Breast epithelium (tissue), 4 donors: ENCODE measurements at regions not wholly inside any gene's neighbourhood (a gene's known extent, or its start where the extent isn't known, plus 50 kb on each side); places are given as distances from the start of the nearest gene placed in this dataset.

Experiments used
- DNase-seq, 2 donors: peaks; one replicate each; pipeline ENCODE4 v3.0.0-alpha.2; 2019; ENCODE audit warnings: low spot score in 2 of 2
- H3K27ac ChIP-seq, 2 donors: fragments of 200-600 bp; sonication (generic) in 1 of 2; one replicate each; pipeline ENCODE4 v1.5.1; 2016 to 2019; ENCODE audit warnings: mild to moderate bottlenecking in 1 of 2
- H3K27me3 ChIP-seq, 2 donors: fragments of 200-600 bp; sonication (generic) in 1 of 2; one replicate each; pipeline versions ENCODE4 v1.5.1 to v1.6.0; 2017 to 2019; ENCODE audit warnings: control low read depth in 1 of 2, mild to moderate bottlenecking in 1 of 2
- H3K36me3 ChIP-seq: fragments of 200-600 bp; one replicate; pipeline ENCODE4 v1.5.1; 2019
- H3K4me1 ChIP-seq, 2 donors: fragments of 200-600 bp; sonication (generic); one replicate each; pipeline ENCODE4 v1.5.1; 2016 to 2019; ENCODE audit warnings: control low read depth in 1 of 2
- H3K4me3 ChIP-seq, 3 donors: fragments of 200-600 bp; sonication (generic); 1 replicate in 2 of 3; 2 replicates in 1 of 3; pipeline ENCODE4 v1.5.1; 2016 to 2019; ENCODE audit warnings: mild to moderate bottlenecking in 3 of 3, moderate library complexity in 2 of 3
- H3K9me3 ChIP-seq, 2 donors: fragments of 200-600 bp; sonication (generic) in 1 of 2; one replicate each; pipeline ENCODE4 v1.5.1; 2016 to 2019; ENCODE audit warnings: control low read depth in 1 of 2
- POLR2A ChIP-seq: fragments of 450-650 bp; IDR thresholded peaks from one replicate; pipeline ENCODE4 v1.6.1; 2016; ENCODE audit warnings: antibody characterized with exemption, mild to moderate bottlenecking, moderate library complexity
- POLR2AphosphoS5 ChIP-seq, 3 donors: sonication (generic); formaldehyde crosslinking; IDR thresholded peaks; one replicate each; pipeline ENCODE4 v1.6.1; 2017; ENCODE audit warnings: antibody characterized with exemption in 3 of 3
- intact Hi-C: fragments of 100-400 bp; cut with DNase I; formaldehyde crosslinking; loops from one replicate; pipeline ENCODE4 v1.15.1; 2023; ENCODE audit warnings: low total_unique reads
- TF ChIP-seq, protein P1 (sequence below), 3 donors: fragments of 450-650 bp; IDR thresholded peaks; one replicate each; pipeline ENCODE4 v1.5.1; 2016 to 2017; ENCODE audit warnings: antibody characterized with exemption in 3 of 3, mild to moderate bottlenecking in 3 of 3, moderate library complexity in 3 of 3

DNA sequence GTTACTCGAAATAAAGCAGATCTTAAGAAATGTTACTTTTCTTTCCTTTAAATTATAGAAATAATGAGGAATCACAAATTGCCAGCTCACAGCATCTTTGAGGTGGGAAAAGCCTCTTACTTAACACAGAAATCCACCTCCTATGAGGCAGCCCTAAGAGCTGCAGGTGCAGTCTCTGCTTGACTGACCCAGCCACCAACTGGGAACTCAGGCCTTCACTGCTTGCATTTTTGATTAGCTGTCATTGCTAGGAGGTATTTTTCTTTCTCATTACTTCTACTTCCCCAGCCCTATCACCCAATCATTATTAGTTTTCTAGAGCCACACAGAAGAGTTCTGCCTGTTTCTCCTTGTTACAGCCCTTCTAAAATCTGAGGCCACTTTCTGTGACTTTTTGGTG is 416.5 kb upstream of the KLF4 start:
- no peak for DNase-seq
- no peaks in the 10 kb centered on the region for H3K27me3 ChIP-seq
- no peaks in the 10 kb centered on the region for H3K36me3 ChIP-seq
- intact Hi-C loops = no loop called here
- H3K9me3 ChIP-seq = no peaks in the 10 kb centered on the region
- no peak for TF ChIP-seq POLR2A
- TF ChIP-seq POLR2AphosphoS5 (IDR thresholded peaks at IDR 0.05) = no peak
- TF ChIP-seq, protein P1, sequence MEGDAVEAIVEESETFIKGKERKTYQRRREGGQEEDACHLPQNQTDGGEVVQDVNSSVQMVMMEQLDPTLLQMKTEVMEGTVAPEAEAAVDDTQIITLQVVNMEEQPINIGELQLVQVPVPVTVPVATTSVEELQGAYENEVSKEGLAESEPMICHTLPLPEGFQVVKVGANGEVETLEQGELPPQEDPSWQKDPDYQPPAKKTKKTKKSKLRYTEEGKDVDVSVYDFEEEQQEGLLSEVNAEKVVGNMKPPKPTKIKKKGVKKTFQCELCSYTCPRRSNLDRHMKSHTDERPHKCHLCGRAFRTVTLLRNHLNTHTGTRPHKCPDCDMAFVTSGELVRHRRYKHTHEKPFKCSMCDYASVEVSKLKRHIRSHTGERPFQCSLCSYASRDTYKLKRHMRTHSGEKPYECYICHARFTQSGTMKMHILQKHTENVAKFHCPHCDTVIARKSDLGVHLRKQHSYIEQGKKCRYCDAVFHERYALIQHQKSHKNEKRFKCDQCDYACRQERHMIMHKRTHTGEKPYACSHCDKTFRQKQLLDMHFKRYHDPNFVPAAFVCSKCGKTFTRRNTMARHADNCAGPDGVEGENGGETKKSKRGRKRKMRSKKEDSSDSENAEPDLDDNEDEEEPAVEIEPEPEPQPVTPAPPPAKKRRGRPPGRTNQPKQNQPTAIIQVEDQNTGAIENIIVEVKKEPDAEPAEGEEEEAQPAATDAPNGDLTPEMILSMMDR (IDR thresholded peaks at IDR 0.05) = no peak
- H3K27ac ChIP-seq = peak overlapping the region in 1 of 2 donors; percentile 7
- no peaks in the 10 kb centered on the region for H3K4me1 ChIP-seq
- H3K4me3 ChIP-seq = no peak overlapping the region

DNA sequence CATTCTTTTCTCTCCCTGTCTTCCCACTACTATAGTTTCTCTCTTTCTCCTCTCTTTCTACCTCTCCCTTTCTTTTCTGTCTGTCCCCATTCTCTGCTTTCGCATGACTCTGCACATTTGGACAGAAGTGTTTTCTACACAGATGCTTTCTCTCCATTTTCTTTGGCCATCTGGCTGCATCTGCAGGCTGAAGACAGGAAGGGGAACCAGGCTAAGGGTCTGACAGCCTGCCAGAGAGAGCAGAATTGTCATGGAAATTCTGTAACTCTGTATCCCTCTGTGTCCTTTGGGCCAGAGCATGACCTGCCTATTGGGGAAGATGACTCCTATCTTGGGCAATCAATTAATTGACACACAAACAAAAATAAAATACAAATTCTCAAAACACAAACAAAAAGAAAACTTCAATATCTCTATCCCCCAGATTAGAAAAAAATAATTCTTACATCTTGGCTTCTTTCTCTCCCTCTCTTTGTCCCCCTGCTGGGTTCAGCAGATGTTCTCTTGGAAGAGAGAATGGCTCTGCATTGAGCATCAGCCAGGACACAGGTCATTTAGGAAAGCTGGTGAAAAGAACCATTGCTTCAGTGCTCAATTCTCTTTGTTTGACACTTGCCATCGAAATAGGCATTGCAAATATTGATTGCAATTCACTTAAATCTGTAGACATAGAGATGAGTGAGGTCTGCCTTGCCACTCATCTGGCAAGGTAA is 415.9 kb upstream of the KLF4 start:
- Histone ChIP-seq H3K27ac (peak overlapping the region in 1 of 2 donors; percentile 7), H3K9me3 (no peaks in the 10 kb centered on the region), H3K27me3 (no peaks in the 10 kb centered on the region), H3K4me1 (no peaks in the 10 kb centered on the region), H3K36me3 (no peaks in the 10 kb centered on the region), H3K4me3 (no peak overlapping the region)
- intact Hi-C loops = no loop called here
- no peak for DNase-seq
- TF ChIP-seq POLR2AphosphoS5 (IDR thresholded peaks at IDR 0.05) = no peak
- TF ChIP-seq, protein P1 (IDR thresholded peaks at IDR 0.05) = no peak
- no peak for TF ChIP-seq POLR2A

DNA sequence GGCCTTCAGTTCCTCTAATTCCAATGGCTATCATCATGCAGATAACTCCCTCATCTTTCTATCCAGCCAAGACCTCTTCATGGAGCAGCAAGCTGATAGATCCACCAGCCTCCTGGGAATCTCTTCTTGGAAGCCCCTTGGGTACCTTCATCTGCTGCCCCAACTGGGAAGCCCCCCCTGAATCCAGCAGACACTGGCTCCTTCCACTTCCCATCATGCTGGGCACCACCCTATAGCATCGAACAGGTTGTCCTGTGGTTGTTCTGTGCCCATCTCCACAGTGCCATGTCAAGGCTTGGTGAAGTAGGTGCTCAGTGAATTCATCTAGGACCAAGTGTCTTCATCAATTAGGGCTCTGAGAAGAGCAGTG is 410.4 kb upstream of the KLF4 start:
- no peaks in the 10 kb centered on the region for H3K4me1 ChIP-seq
- TF ChIP-seq, protein P1 (IDR thresholded peaks at IDR 0.05) = no peak
- TF ChIP-seq POLR2AphosphoS5 (IDR thresholded peaks at IDR 0.05) (no peak), POLR2A (no peak)

DNA sequence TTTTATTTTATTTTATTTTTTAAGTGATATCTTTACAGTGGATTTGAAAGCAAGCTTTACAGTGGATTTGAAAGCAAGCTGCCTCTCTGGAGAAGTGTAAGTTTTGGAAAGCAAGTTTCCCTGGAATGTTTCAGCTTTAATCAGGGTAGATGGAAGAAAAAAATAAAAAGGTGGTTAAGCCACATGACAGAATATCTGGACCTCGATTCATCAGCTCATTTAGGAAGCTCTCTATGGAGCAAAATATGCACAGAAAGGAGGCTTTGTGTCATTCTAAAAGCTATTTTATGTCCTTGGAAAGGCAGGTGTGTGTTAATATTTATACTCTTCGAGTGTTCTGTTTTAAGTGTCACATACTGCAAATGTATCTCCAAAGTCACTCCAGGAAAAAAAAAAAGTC is 409.2 kb upstream of the KLF4 start:
- Histone ChIP-seq H3K27me3 (no peaks in the 10 kb centered on the region), H3K4me1 (no peaks in the 10 kb centered on the region), H3K9me3 (no peaks in the 10 kb centered on the region), H3K27ac (no peak overlapping the region), H3K4me3 (no peak overlapping the region), H3K36me3 (no peaks in the 10 kb centered on the region)
- no peak for DNase-seq
- TF ChIP-seq, protein P1 (IDR thresholded peaks at IDR 0.05) = no peak
- TF ChIP-seq POLR2AphosphoS5 (IDR thresholded peaks at IDR 0.05) (no peak), POLR2A (no peak)
- intact Hi-C loops = loop anchor here (10.0 kb wide), 1 partner anchor 1954 kb away; no protein-coding TSS in a partner anchor

More for the DNA sequence above, 410.4 kb upstream of the KLF4 start:
- no peak for DNase-seq
- no peaks in the 10 kb centered on the region for H3K27me3 ChIP-seq
- no peak overlapping the region for H3K4me3 ChIP-seq
- no peak overlapping the region for H3K27ac ChIP-seq
- no peaks in the 10 kb centered on the region for H3K9me3 ChIP-seq
- intact Hi-C loops = loop anchor here (10.0 kb wide), 1 partner anchor 1955 kb away; no protein-coding TSS in a partner anchor
- no peaks in the 10 kb centered on the region for H3K36me3 ChIP-seq

DNA sequence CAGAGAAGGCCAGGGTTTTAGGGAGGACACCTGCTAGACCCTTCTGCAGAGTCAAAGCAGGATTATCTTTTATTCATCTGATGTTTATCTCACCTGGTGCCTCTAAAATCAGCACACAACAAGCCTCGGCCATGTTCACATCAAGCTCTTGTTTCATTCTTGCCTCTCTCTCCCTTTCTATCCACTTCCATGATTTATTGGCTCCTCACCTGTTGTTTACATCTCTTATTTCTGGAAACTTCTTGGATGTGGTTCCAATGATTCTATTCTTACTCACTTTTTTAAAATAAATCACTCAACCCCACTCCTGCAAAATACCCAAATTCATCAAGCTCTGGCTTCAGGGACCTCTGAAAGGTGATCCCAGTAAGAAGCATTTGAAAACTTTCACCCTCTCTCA is 407.0 kb upstream of the KLF4 start:
- H3K4me3 ChIP-seq = no peak overlapping the region
- no peaks in the 10 kb centered on the region for H3K27me3 ChIP-seq
- H3K9me3 ChIP-seq = no peaks in the 10 kb centered on the region
- no peaks in the 10 kb centered on the region for H3K4me1 ChIP-seq
- no peak overlapping the region for H3K27ac ChIP-seq
- H3K36me3 ChIP-seq = no peaks in the 10 kb centered on the region
- intact Hi-C loops = loop anchor here (10.0 kb wide), 1 partner anchor 1952 kb away; no protein-coding TSS in a partner anchor
- no peak for DNase-seq
- no peak for TF ChIP-seq POLR2AphosphoS5 (IDR thresholded peaks at IDR 0.05)
- TF ChIP-seq POLR2A = no peak
- TF ChIP-seq, protein P1 (IDR thresholded peaks at IDR 0.05) = no peak
